C4-2B (cell line): ENCODE measurements at regions not wholly inside any gene's neighbourhood (a gene's known extent, or its start where the extent isn't known, plus 50 kb on each side); places are given as distances from the start of the nearest gene placed in this dataset.

Experiments used
- ZFX ChIP-seq: fragments of 450-650 bp; IDR thresholded peaks from 2 replicates; pipeline ENCODE4 v1.6.1; 2017
- TF ChIP-seq, protein P1 (sequence below): fragments of 450-650 bp; conservative IDR thresholded peaks from 2 replicates; pipeline ENCODE4 v1.5.1; 2017; ENCODE audit warnings: mild to moderate bottlenecking

DNA sequence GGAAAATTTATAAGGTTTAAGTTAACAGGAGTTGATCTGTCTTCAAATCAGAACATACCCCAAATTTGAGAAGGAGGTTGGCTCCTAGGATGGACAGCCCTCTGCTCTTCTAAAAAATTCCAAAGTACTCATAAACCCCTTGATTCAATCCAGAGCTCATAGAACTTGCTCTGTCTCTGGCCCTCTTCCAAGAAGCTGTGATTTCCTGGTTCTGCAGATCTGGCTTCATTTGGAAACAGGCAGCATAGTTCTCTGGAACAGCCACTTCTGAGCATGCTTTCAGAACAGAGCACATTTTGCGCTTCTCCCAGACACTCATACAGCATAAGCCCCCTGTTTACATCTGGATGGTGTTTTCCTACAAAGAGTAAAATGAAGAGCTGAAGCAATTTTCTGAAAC is 96.7 kb downstream of the KBTBD8 start:
- TF ChIP-seq, protein P1, sequence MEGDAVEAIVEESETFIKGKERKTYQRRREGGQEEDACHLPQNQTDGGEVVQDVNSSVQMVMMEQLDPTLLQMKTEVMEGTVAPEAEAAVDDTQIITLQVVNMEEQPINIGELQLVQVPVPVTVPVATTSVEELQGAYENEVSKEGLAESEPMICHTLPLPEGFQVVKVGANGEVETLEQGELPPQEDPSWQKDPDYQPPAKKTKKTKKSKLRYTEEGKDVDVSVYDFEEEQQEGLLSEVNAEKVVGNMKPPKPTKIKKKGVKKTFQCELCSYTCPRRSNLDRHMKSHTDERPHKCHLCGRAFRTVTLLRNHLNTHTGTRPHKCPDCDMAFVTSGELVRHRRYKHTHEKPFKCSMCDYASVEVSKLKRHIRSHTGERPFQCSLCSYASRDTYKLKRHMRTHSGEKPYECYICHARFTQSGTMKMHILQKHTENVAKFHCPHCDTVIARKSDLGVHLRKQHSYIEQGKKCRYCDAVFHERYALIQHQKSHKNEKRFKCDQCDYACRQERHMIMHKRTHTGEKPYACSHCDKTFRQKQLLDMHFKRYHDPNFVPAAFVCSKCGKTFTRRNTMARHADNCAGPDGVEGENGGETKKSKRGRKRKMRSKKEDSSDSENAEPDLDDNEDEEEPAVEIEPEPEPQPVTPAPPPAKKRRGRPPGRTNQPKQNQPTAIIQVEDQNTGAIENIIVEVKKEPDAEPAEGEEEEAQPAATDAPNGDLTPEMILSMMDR: no peak
- no peak for TF ChIP-seq ZFX
